OCI-M2 (cell line): ENCODE measurements at regions not wholly inside any gene's neighbourhood (a gene's known extent, or its start where the extent isn't known, plus 50 kb on each side); places are given as distances from the start of the nearest gene placed in this dataset.

Source experiments
- DNase-seq: peaks from one replicate; lab custom pipeline; 2025; ENCODE audit not compliant: unreplicated experiment; lab: John Stamatoyannopoulos, UW

GRCh38 chr18:41466436-41467160, 488.4 kb upstream of the PIK3C3 start:
- DNase-seq: no peak

GRCh38 chr18:41465386-41465785, 489.6 kb upstream of the PIK3C3 start:
- DNase-seq: no peak

DNA sequence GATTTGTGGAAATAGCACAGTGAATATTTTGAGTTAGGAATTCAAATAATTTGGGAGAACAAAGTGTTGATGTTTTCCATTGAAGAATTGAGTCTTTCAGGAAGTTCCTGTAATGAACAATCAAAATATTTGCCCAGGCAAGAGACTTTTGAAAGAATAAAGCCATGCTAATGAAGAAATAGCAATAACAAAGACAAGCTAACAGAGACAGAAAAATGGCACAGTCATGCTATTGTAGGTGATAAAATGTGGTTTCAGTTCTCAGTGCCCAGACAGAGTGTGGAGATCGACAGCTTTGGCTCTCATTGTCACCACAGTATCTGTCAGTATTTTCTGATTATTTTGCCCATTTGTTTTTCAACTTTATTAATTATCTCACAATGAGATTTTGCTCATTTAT, 490.8 kb upstream of the PIK3C3 start:
- no peak for DNase-seq

DNA sequence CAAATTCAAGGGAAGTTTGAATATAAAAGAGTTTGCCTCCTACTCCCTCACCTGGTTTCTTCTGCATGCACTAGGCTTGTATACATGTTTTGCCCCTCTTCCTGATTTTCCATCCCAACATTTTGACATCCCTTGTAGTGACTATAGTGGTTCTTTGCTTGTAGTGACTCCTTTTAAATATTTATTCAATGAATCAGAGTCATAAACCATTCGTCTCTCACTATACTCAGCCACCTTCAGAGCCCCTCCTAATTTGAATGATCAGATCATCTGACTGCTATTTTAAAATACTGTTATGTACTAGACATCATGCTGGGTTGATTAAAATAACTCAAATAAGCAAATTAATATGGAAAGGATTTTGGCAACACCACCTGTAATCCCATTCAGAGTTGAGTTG, 492.1 kb upstream of the PIK3C3 start:
- no peak for DNase-seq

GRCh38 chr18:41461114-41461513, 493.9 kb upstream of the PIK3C3 start:
- DNase-seq: no peak

- no peak for DNase-seq
These were observed 495.4 kb upstream of the PIK3C3 start for GRCh38 chr18:41459656-41460055.

GRCh38 chr18:41458376-41458775, 496.7 kb upstream of the PIK3C3 start:
- no peak for DNase-seq

GRCh38 chr18:41457765-41458326, 497.2 kb upstream of the PIK3C3 start:
- no peak for DNase-seq

DNA sequence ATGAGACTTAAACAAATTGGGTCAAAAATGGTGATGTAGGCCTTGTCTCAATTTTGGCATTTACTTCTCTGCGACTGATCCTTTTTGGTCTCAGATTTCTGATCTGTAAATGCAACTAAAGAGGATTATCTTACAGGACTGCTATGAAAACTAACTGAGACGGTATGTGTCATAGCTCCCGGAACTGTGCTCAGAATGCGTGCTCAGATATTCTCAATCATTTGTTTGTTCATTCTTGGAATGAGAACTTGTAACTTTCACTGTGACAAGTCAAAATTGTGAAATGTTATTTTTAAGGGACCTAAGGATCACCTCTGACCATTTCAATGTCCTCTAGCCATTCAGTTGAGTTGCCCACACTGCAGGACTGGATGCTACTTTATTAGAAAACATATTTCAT, 498.2 kb upstream of the PIK3C3 start:
- DNase-seq: no peak

GRCh38 chr18:41449612-41450011, 505.4 kb upstream of the PIK3C3 start:
- no peak for DNase-seq

- no peak for DNase-seq
These were observed 510.1 kb upstream of the PIK3C3 start for GRCh38 chr18:41444943-41445342.

- DNase-seq: no peak
These were observed 518.3 kb upstream of the PIK3C3 start for GRCh38 chr18:41436772-41437171.

- no peak for DNase-seq
These were observed 536.4 kb upstream of the PIK3C3 start for GRCh38 chr18:41418598-41418997.

DNA sequence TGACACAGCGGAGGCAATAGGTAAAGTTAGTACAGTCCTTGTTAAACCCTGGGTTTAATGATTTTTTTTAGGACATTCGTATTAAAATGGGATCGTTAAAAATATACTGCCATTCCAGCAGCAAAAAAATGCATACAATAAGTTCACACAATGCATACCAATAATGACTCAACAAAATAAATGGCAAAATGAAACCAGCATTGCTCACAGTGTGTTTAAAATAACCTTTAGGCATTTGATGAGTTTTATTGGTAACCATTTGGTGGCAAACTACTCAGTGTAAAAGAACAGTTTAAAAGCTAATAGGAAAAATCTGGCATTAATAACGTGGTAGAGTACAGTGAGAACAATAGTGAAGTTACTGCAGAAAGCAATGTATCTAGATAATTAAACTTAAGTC, 539.0 kb upstream of the PIK3C3 start:
- no peak for DNase-seq

- DNase-seq: no peak
These were observed 545.0 kb upstream of the PIK3C3 start for GRCh38 chr18:41410006-41410405.

DNA sequence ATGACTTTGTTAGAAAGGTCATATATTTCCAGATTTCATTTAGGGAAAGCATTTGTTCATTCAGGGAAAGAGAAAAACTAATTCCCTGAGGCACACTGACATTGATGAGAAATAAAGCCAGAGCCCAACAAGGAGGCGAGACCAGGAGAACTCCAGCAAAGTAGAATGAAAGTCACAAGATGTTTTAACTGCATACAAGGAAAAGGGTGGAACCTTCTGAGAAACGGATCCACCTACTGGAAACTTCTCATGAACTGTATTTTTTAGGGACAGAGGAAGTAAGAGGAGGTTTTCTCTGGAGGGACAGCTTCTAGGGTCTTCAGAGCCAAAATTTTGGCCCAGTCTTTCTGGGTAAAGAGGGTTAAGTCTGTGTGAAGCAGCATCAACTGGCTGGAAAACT, 548.2 kb upstream of the PIK3C3 start:
- DNase-seq: no peak

- no peak for DNase-seq
These were observed 558.2 kb upstream of the PIK3C3 start for GRCh38 chr18:41396861-41397260.

- no peak for DNase-seq
These were observed 558.8 kb upstream of the PIK3C3 start for GRCh38 chr18:41396211-41396610.

- no peak for DNase-seq
These were observed 559.3 kb upstream of the PIK3C3 start for GRCh38 chr18:41395695-41396094.

DNA sequence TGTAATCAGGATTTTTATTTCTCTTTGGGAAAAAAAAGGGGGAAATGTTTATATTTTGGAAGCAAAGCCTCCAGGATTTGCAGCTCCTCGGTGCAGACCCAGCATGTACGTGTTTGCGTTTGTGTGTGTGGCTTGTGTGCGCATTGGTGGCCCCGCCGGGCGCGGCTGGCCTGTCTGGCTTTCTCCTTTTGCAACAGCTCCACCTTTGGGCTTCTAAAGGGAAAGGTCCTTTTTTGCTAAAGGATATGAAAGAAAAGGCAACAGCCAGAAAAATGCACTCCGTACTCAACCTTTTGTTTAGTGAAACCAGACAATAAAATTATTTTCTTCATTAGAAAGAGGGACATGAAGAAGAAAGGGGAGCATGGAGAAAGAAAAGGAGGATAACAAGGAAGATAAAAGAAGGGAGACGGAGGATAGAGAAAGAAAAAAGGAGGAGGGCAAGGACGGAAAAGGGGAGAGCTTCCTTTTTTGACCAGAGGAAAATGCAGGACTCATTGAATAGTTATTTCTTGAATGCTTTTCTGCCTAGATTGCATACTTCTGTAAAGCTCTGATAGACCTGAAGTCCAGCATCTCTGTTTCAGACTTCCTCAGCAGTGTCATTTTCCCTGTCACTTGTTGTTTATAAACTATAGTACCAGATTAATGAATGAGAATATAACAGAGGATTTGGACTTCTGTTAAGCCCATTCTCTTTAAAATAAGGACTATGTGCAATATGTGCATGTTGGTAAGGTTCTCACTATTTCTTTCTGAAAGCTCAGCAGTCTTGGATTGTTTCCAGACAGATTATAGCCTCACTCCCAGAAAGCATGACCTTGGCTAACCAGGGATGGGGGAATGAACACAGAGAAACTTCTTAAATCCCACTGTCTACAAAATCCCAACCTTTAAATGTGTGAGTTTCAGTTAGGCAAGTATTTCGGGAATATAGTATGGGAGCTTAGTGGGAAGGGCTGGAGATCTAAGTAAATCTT, 563.1 kb upstream of the PIK3C3 start:
- no peak for DNase-seq

- no peak for DNase-seq
These were observed 564.7 kb upstream of the PIK3C3 start for GRCh38 chr18:41390309-41390708.

- no peak for DNase-seq
These were observed 576.4 kb upstream of the PIK3C3 start for GRCh38 chr18:41378598-41378997.
